Mesenchymal stem cell (in vitro differentiated cells and primary cell): ENCODE measurements at regions not wholly inside any gene's neighbourhood (a gene's known extent, or its start where the extent isn't known, plus 50 kb on each side); places are given as distances from the start of the nearest gene placed in this dataset.
A peak's percentile ranks its signal among the peaks of the same experiment; 100 is the strongest.

Experiments
- DNase-seq: peaks from one replicate; pipeline ENCODE4 v3.0.0-alpha.2; 2013
- H2AFZ ChIP-seq: one replicate; pipeline ENCODE4 v1.6.1; 2013; ENCODE audit warnings: low read depth, mild to moderate bottlenecking, control low read depth, inconsistent platforms, low read length, moderate library complexity
- H2AK5ac ChIP-seq: 2 replicates; pipeline ENCODE4 v1.6.1; 2013; ENCODE audit warnings: low read length, moderate library complexity, mild to moderate bottlenecking, inconsistent platforms; ENCODE audit not compliant: severe bottlenecking
- H2BK120ac ChIP-seq: one replicate; pipeline ENCODE4 v1.6.1; 2013; ENCODE audit warnings: low read depth, mild to moderate bottlenecking, inconsistent platforms, low read length, moderate library complexity
- H2BK12ac ChIP-seq, 2 experiments: one replicate each; pipeline ENCODE4 v1.6.1; 2013; ENCODE audit warnings: inconsistent platforms in 2 of 2, low read length in 2 of 2, mild to moderate bottlenecking in 2 of 2, moderate library complexity in 2 of 2, control low read depth in 1 of 2
- H2BK15ac ChIP-seq: one replicate; pipeline ENCODE4 v1.6.1; 2013; ENCODE audit warnings: mild to moderate bottlenecking, low read depth, inconsistent platforms; ENCODE audit not compliant: poor library complexity, severe bottlenecking
- H2BK5ac ChIP-seq: 2 replicates; pipeline ENCODE4 v1.6.1; 2013; ENCODE audit warnings: low read depth, mild to moderate bottlenecking, low read length, control low read depth, inconsistent platforms; ENCODE audit not compliant: poor library complexity, severe bottlenecking
- H3K14ac ChIP-seq, 2 experiments: one replicate each; pipeline ENCODE4 v1.6.1; 2013; ENCODE audit warnings: inconsistent platforms in 2 of 2, low read length in 2 of 2, control low read depth in 1 of 2, mild to moderate bottlenecking in 1 of 2, moderate library complexity in 1 of 2
- H3K18ac ChIP-seq, 2 experiments: one replicate each; pipeline ENCODE4 v1.6.1; 2013; ENCODE audit warnings: inconsistent platforms in 2 of 2, low read length in 2 of 2, control low read depth in 1 of 2, low read depth in 1 of 2, mild to moderate bottlenecking in 1 of 2
- H3K23ac ChIP-seq, 2 experiments: one replicate each; pipeline ENCODE4 v1.6.1; 2013; ENCODE audit warnings: inconsistent platforms in 2 of 2, low read length in 2 of 2, mild to moderate bottlenecking in 2 of 2, moderate library complexity in 2 of 2, control low read depth in 1 of 2
- H3K27ac ChIP-seq: 2 replicates; pipeline ENCODE4 v1.5.1; 2013; ENCODE audit warnings: mild to moderate bottlenecking, moderate library complexity, low read length, control low read depth, inconsistent platforms; ENCODE audit not compliant: poor library complexity, severe bottlenecking
- H3K27me3 ChIP-seq, 2 experiments: 2 replicates each; pipeline versions ENCODE4 v1.6.1 to v1.7.0; 2013; ENCODE audit warnings: low read length in 2 of 2, mild to moderate bottlenecking in 2 of 2, moderate library complexity in 2 of 2, control low read depth in 1 of 2, inconsistent platforms in 1 of 2; ENCODE audit not compliant: control insufficient read depth in 1 of 2, insufficient read depth in 1 of 2
- H3K36me3 ChIP-seq, 2 experiments: 2 replicates each; pipeline versions ENCODE4 v1.6.1 to v1.7.0; 2013; ENCODE audit warnings: low read length in 2 of 2, control low read depth in 1 of 2, inconsistent platforms in 1 of 2, low read depth in 1 of 2, mild to moderate bottlenecking in 1 of 2; ENCODE audit not compliant: insufficient read depth in 2 of 2, control insufficient read depth in 1 of 2
- H3K4ac ChIP-seq, 2 experiments: one replicate each; pipeline ENCODE4 v1.6.1; 2013; ENCODE audit warnings: inconsistent platforms in 2 of 2, low read length in 2 of 2, mild to moderate bottlenecking in 2 of 2, moderate library complexity in 2 of 2, control low read depth in 1 of 2, low read depth in 1 of 2
- H3K4me1 ChIP-seq: 2 replicates; pipeline ENCODE4 v1.6.1; 2013; ENCODE audit warnings: low read depth, low read length, control low read depth; ENCODE audit not compliant: control insufficient read depth, insufficient read depth
- H3K4me2 ChIP-seq: 2 replicates; pipeline ENCODE4 v1.6.1; 2013; ENCODE audit warnings: low read length, mild to moderate bottlenecking, inconsistent platforms; ENCODE audit not compliant: poor library complexity, severe bottlenecking
- H3K4me3 ChIP-seq, 2 experiments: 2 replicates each; pipeline versions ENCODE4 v1.5.1 to v1.7.0; 2013; ENCODE audit warnings: low read length in 2 of 2, mild to moderate bottlenecking in 2 of 2, control low read depth in 1 of 2, low read depth in 1 of 2; ENCODE audit not compliant: insufficient read depth in 1 of 2
- H3K79me1 ChIP-seq: replicated peaks from 2 replicates; pipeline ENCODE4 v1.6.1; 2013; ENCODE audit warnings: mild to moderate bottlenecking, control low read depth, low read length, inconsistent platforms; ENCODE audit not compliant: poor library complexity, severe bottlenecking
- H3K9ac ChIP-seq: 2 replicates; pipeline ENCODE4 v1.7.0; 2013; ENCODE audit warnings: mild to moderate bottlenecking, low read length, moderate library complexity
- H3K9me3 ChIP-seq: 2 replicates; pipeline ENCODE4 v1.7.0; 2013; ENCODE audit warnings: mild to moderate bottlenecking, low read length; ENCODE audit not compliant: control insufficient read depth
- H4K8ac ChIP-seq: one replicate; pipeline ENCODE4 v1.6.1; 2013; ENCODE audit warnings: inconsistent platforms, mild to moderate bottlenecking, low read length, moderate library complexity
- H4K91ac ChIP-seq: one replicate; pipeline ENCODE4 v1.6.1; 2013; ENCODE audit warnings: mild to moderate bottlenecking, low read length, inconsistent platforms
- WGBS: methylation state at CpG from one replicate; pipeline ENCODE4 v1.1.7; 2013; ENCODE audit warnings: mixed read lengths; 5-methylcytosine and 5-hydroxymethylcytosine counted together

DNA sequence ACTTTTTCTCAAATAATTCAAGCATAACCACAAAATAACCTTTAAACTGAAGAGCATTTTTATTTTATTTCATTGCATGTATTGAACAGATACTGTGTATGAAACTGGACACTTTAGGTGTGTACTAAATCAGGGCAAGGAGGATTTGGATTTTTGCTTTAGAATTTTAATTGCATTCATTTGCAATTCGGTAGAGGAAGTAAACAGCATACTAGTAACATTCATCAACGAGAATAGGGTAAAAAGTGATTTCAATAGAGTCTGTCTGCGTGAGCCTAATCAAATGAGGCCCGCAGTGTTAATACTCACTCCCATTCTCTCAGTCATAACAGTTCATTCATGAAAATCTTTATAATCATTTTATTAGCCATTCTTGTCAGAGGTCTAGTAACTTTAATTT, 200.2 kb downstream of the SPRY2 start:
- Histone ChIP-seq H2BK5ac (no peak overlapping the region), H3K18ac (no peak overlapping the region), H3K9ac (peak overlapping the region; percentile 81), H3K23ac (no peak overlapping the region), H3K9me3 (no peaks in the 10 kb centered on the region), H3K4me2 (no peak overlapping the region), H3K4me1 (peaks cover 3% of the 10 kb centered on the region), H2BK12ac (no peak overlapping the region), H2BK15ac (no peak overlapping the region), H4K91ac (no peak overlapping the region), H3K27ac (no peak overlapping the region), H2AFZ (no peak overlapping the region), H3K14ac (no peak overlapping the region), H4K8ac (no peak overlapping the region), H3K79me1 (no peaks in the 10 kb centered on the region), H2BK120ac (no peak overlapping the region), H3K27me3 (no peaks in the 10 kb centered on the region), H3K36me3 (no peaks in the 10 kb centered on the region), H2AK5ac (no peak overlapping the region), H3K4ac (no peak overlapping the region), H3K4me3 (peak overlapping the region in 1 of 2 experiments; percentile 63)
- WGBS: 90% methylated on average over 4 of the region's 4 CpGs
- DNase-seq: no peak

DNA sequence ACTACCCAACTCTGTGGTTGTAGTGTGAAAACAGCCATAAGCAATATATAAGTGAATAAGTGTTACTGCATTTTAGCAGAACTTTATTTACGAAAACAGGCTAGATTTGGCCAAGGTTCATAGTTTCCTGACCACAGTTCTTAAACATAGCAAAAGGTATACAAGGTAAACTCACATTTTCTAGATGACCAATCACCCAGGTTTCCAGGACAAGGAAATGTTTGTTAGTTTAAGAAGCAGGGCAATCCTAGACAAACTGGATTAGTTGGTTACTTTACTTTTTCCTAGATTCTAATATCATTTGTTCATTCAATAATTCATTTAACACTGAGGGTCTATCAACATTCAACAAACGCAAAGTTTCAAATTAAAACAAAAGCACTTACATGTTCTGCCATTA, 201.7 kb downstream of the SPRY2 start:
- Histone ChIP-seq H4K91ac (no peak overlapping the region), H2BK5ac (no peak overlapping the region)
- no peak for DNase-seq

DNA sequence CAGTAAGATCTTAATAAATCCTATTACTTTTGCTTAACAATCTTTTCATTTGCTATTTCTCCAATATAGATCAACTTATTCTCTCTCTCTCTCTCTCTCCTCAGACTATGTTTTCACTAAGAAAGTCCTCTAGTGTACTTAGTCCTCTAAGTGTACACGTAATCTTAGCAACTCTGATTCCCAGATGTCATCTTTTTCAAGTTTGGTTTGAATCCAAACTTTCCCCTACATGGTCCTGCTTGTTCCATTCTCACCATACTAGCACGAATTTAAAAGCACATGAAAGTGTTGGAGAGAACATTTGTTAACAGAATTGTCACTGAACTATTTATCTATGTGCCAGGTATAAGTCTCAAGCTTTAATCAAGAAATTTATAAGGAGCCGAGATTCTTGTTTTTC, 202.9 kb downstream of the SPRY2 start:
- Histone ChIP-seq H3K9ac (no peak overlapping the region), H3K27ac (no peak overlapping the region), H2AK5ac (no peak overlapping the region), H2BK5ac (no peak overlapping the region), H3K18ac (no peak overlapping the region), H4K91ac (no peak overlapping the region), H3K36me3 (no peaks in the 10 kb centered on the region), H3K14ac (no peak overlapping the region), H4K8ac (no peak overlapping the region), H2BK12ac (no peak overlapping the region), H3K4me3 (no peak overlapping the region), H2BK120ac (no peak overlapping the region), H3K9me3 (no peaks in the 10 kb centered on the region), H3K4me2 (no peak overlapping the region), H3K23ac (no peak overlapping the region), H3K79me1 (no peaks in the 10 kb centered on the region), H2AFZ (no peak overlapping the region), H2BK15ac (no peak overlapping the region), H3K4ac (no peak overlapping the region), H3K4me1 (peaks cover 4% of the 10 kb centered on the region), H3K27me3 (no peaks in the 10 kb centered on the region)
- WGBS: 100% methylated on average over 1 of the region's 3 CpGs
- DNase-seq: no peak

More for the DNA sequence above, 201.7 kb downstream of the SPRY2 start:
- Histone ChIP-seq H3K79me1 (no peaks in the 10 kb centered on the region), H3K27ac (no peak overlapping the region), H3K23ac (no peak overlapping the region), H3K4me2 (no peak overlapping the region), H3K4me3 (no peak overlapping the region), H2AFZ (no peak overlapping the region), H3K18ac (no peak overlapping the region), H3K4me1 (peaks cover 4% of the 10 kb centered on the region), H3K9me3 (no peaks in the 10 kb centered on the region), H2BK120ac (no peak overlapping the region), H3K9ac (no peak overlapping the region), H3K27me3 (no peaks in the 10 kb centered on the region), H2BK12ac (no peak overlapping the region), H3K14ac (no peak overlapping the region), H4K8ac (no peak overlapping the region), H2AK5ac (no peak overlapping the region), H2BK15ac (no peak overlapping the region), H3K36me3 (no peaks in the 10 kb centered on the region), H3K4ac (no peak overlapping the region)
- 100% methylated on average over 1 of the region's 2 CpGs for WGBS

DNA sequence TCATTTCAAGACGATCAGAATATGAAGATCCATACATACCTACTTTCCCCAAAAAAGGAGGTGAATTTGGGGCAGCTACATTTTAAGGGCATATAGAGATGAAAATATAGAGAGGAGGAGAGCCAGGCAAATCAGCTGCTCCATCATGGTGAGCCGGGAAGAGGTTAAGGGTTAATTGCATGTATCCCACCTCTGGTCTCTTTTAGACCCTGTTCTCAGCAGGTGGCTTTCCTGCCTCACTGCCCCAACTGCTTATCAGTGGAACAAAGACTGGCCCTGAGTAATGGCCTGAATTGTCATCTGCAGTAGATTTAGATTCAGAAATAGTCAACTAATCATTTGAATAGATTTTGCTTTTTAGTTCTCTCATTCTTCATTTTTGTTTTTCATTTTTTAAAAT, 206.6 kb downstream of the SPRY2 start:
- H3K79me1 ChIP-seq: no peaks in the 10 kb centered on the region
- H3K4me1 ChIP-seq: peaks cover 1% of the 10 kb centered on the region
- H3K27me3 ChIP-seq: no peaks in the 10 kb centered on the region
- H3K27ac ChIP-seq: no peak overlapping the region
- H4K91ac ChIP-seq: no peak overlapping the region
- H3K4ac ChIP-seq: no peak overlapping the region
- H2BK15ac ChIP-seq: peak overlapping the region; percentile 26
- peak overlapping the region; percentile 38 to 74 for H2BK12ac ChIP-seq
- no peak overlapping the region for H2AFZ ChIP-seq
- no peak overlapping the region for H3K14ac ChIP-seq
- no peak overlapping the region for H2BK120ac ChIP-seq
- no peak overlapping the region for H2AK5ac ChIP-seq
- H4K8ac ChIP-seq: no peak overlapping the region
- H3K4me3 ChIP-seq: peak overlapping the region in 1 of 2 experiments; percentile 68
- peak overlapping the region in 1 of 2 experiments; percentile 37 for H3K18ac ChIP-seq
- no peak overlapping the region for H2BK5ac ChIP-seq
- H3K36me3 ChIP-seq: no peaks in the 10 kb centered on the region
- H3K4me2 ChIP-seq: no peak overlapping the region
- WGBS: 13% methylated on average over 1 of the region's 2 CpGs
- peak; percentile 6 for DNase-seq
- no peaks in the 10 kb centered on the region for H3K9me3 ChIP-seq
- H3K23ac ChIP-seq: no peak overlapping the region
- peak overlapping the region; percentile 89 for H3K9ac ChIP-seq
